ENCODE measurements at regions not wholly inside any gene's neighbourhood (a gene's known extent, or its start where the extent isn't known, plus 50 kb on each side); places are given as distances from the start of the nearest gene placed in this dataset.

- no peak for TF ChIP-seq POLR2A (IDR thresholded peaks at IDR 0.05)
- no peak for TF ChIP-seq CTCF (IDR thresholded peaks at IDR 0.05)
- TF ChIP-seq EP300 (IDR thresholded peaks at IDR 0.05): no peak
- no peak for TF ChIP-seq POLR2AphosphoS5 (IDR thresholded peaks at IDR 0.05)
- H3K36me3 ChIP-seq: no peaks in the 10 kb centered on the region
- H3K27ac ChIP-seq: no peak overlapping the region
- 69 to 81% methylated on average over 3 to 22 of the region's 22 CpGs for WGBS, 2 donors
- no peaks in the 10 kb centered on the region for H3K9me3 ChIP-seq
- H3K27me3 ChIP-seq: no peaks in the 10 kb centered on the region
- no peak for ATAC-seq (ENCODE audit: low FRiP score in 2 of 2)
- H3K4me1 ChIP-seq: no peaks in the 10 kb centered on the region
- DNase-seq: peak; percentile 19 to 81
- H3K4me3 ChIP-seq: no peak overlapping the region
Observed at GRCh38 chr2:240213476-240214421, 73.3 kb upstream of the OTOS start.

DNA sequence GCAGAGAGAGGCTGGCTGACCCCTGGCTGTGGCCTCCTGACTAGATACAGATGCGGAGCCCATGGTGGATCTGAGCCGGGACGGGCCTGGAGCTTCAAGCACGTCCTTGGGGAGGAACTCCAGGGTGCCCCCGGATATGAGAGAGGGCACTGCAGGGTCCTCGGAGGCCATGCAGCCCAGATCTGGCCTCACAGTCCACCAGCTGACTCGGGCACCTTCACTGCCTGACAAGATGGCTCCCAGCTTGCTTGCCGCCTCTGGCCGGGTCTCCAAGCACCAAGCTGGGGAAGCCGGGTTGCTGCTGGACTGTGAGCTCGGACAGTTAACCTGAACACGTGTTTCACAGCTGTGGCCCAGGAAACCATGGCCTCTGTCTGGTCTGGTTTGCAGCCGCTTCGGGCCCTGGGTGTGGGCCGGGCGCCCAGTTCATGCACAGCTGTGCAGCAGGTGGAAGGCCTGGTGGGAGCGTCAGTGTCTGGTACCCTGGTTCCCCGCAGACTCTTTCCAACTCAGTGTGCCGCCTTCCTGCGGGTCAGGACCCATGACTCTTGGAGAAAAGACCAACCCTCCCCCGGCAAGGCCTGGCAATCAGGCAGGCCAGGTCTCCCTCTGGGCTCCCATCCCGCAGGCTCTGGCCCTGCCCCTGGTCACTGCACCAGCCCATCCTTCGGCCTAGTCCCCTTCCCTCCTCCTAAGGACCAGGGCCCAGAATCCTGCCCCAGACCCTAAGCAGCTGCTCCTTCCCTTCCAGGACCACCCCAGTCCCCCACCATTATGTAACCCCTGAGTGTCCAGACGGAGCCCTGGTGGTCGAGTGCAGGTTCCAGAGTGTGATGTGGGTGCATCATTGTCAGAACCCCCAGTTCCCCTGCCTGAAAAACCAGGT lies 74.6 kb upstream of the OTOS start:
- 90 to 94% methylated on average over 15 to 23 of the region's 25 CpGs for WGBS, 2 donors
- TF ChIP-seq CTCF (IDR thresholded peaks at IDR 0.05) (no peak), POLR2A (IDR thresholded peaks at IDR 0.05) (no peak), EP300 (IDR thresholded peaks at IDR 0.05) (no peak), POLR2AphosphoS5 (IDR thresholded peaks at IDR 0.05) (no peak)
- Histone ChIP-seq H3K27me3 (no peaks in the 10 kb centered on the region), H3K27ac (no peak overlapping the region), H3K36me3 (no peaks in the 10 kb centered on the region), H3K9me3 (no peaks in the 10 kb centered on the region), H3K4me3 (no peak overlapping the region), H3K4me1 (no peaks in the 10 kb centered on the region)
- ATAC-seq (ENCODE audit: low FRiP score in 2 of 2): no peak
- peak; percentile 19 to 64 for DNase-seq

DNA sequence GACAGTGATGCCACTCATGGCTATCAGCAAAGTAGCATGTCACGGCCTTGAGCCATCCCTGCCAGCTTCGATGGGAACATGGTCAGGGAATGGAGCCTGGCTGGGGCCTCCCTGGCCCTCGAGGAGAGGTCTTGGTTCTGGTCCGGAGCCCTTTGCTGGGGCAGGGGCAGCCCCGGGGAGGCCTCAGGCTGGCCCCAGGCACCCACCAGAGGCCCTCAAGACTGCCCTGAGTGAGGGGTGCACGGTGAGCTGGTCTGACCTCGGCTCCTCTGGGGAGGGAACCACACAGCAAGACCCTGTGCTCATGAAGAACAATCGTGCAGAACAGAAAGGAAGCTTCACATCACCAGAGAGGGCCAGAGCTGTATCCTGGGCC lies 75.2 kb upstream of the OTOS start:
- 80 to 100% methylated on average over 2 to 8 of the region's 8 CpGs for WGBS, 2 donors
- Histone ChIP-seq H3K27me3 (no peaks in the 10 kb centered on the region), H3K36me3 (no peaks in the 10 kb centered on the region), H3K27ac (no peak overlapping the region), H3K4me3 (no peak overlapping the region), H3K4me1 (no peaks in the 10 kb centered on the region), H3K9me3 (no peaks in the 10 kb centered on the region)
- DNase-seq: peak in 1 of 2 donors; percentile 5
- TF ChIP-seq EP300 (IDR thresholded peaks at IDR 0.05): no peak
- no peak for TF ChIP-seq CTCF (IDR thresholded peaks at IDR 0.05)
- TF ChIP-seq POLR2A (IDR thresholded peaks at IDR 0.05): no peak
- TF ChIP-seq POLR2AphosphoS5 (IDR thresholded peaks at IDR 0.05): no peak
- no peak for ATAC-seq (ENCODE audit: low FRiP score in 2 of 2)

DNA sequence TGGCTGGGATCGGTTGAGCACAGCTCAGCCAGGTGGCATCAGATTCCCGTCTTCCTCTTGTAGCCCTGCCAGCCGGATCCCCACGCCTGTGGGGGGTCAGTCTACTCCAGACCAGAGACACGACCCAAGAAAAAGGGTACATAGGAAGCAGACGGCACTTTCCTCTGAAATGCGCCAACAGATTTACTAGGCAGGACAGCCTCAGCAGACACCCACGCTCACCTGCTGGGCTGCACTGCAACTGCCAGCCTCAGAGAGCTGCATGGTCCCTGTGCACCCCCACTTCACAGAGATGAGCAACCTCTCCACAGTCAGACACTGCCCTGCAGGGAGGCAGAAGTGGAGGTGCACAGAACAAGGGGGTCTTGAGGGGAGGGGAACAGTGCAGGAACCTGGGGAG lies 75.7 kb upstream of the OTOS start:
- H3K27ac ChIP-seq: no peak overlapping the region
- no peak overlapping the region for H3K4me3 ChIP-seq
- no peaks in the 10 kb centered on the region for H3K27me3 ChIP-seq
- TF ChIP-seq CTCF (IDR thresholded peaks at IDR 0.05): no peak
- no peak for TF ChIP-seq EP300 (IDR thresholded peaks at IDR 0.05)
- no peak for TF ChIP-seq POLR2A (IDR thresholded peaks at IDR 0.05)
- no peak for TF ChIP-seq POLR2AphosphoS5 (IDR thresholded peaks at IDR 0.05)
- no peaks in the 10 kb centered on the region for H3K36me3 ChIP-seq
- no peak for ATAC-seq (ENCODE audit: low FRiP score in 2 of 2)
- H3K9me3 ChIP-seq: no peaks in the 10 kb centered on the region
- peak in 1 of 2 donors; percentile 10 for DNase-seq
- H3K4me1 ChIP-seq: no peaks in the 10 kb centered on the region
- WGBS, 2 donors: 74 to 84% methylated on average over 6 to 8 of the region's 8 CpGs
